ENCODE measurements at regions not wholly inside any gene's neighbourhood (a gene's known extent, or its start where the extent isn't known, plus 50 kb on each side); places are given as distances from the start of the nearest gene placed in this dataset.
A peak's percentile ranks its signal among the peaks of the same experiment; 100 is the strongest.
"Not testable (repeated sequence)": the region's sequence is repeated elsewhere in the genome, so short reads cannot be mapped to it uniquely, and the experiment has no call there.

GRCh38 chr6:3921663-3922062, 72.5 kb downstream of the FAM50B start:
- Histone ChIP-seq H3K4me3 (no peak overlapping the region), H3K27ac (no peak overlapping the region), H3K27me3 (no peaks in the 10 kb centered on the region), H3K36me3 (no peaks in the 10 kb centered on the region), H3K9me3 (no peaks in the 10 kb centered on the region), H3K4me1 (peaks cover 0 to 9% (median 4%) of the 10 kb centered on the region in 4 donors)
- WGBS, 2 donors = 96 to 98% methylated on average over 2 of the region's 2 CpGs
- TF ChIP-seq POLR2A (IDR thresholded peaks at IDR 0.05) = no peak
- no peak for TF ChIP-seq CTCF (IDR thresholded peaks at IDR 0.05)
- TF ChIP-seq POLR2AphosphoS5 (IDR thresholded peaks at IDR 0.05) = no peak
- TF ChIP-seq EP300 (IDR thresholded peaks at IDR 0.05) = no peak
- intact Hi-C loops (cut with DNase I) = no loop called here
- DNase-seq = no peak

DNA sequence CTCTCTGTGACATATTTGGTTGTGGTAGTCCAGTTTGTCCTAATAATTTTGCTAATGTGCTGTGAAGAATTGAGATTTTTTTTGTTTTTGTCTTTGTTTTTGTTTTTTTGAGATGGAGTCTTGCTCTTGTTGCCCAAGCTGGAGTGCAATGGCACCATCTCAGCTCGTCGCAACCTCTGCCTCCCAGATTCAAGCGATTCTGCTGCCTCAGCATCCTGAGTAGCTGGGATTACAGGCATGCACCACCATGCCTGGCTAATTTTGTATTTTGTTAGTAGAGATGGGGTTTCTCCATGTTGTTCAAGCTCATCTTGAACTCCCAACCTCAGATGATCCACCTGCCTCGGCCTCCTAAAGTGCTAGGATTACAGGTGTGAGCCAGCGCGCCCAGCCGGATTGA, 73.4 kb downstream of the FAM50B start:
- 97% methylated on average over 7 of the region's 7 CpGs for WGBS, 2 donors
- H3K9me3 ChIP-seq; H3K4me1 ChIP-seq; H3K27ac ChIP-seq; H3K36me3 ChIP-seq; intact Hi-C loops (cut with DNase I); H3K4me3 ChIP-seq; H3K27me3 ChIP-seq; DNase-seq: not testable (repeated sequence)

- WGBS, 2 donors = 73 to 74% methylated on average over 23 of the region's 23 CpGs
- intact Hi-C loops (cut with DNase I); H3K27me3 ChIP-seq; H3K36me3 ChIP-seq; H3K9me3 ChIP-seq; H3K4me3 ChIP-seq: not testable (repeated sequence)
- TF ChIP-seq POLR2AphosphoS5 (IDR thresholded peaks at IDR 0.05) = peak in 3 of 4 donors; percentile 16 to 63 (median 58)
- H3K27ac ChIP-seq = peak overlapping the region; percentile 43 to 71 (median 46)
- DNase-seq = peak; percentile 86
- H3K4me1 ChIP-seq = peaks cover 0 to 26% (median 15%) of the 10 kb centered on the region in 4 donors
Observed at GRCh38 chr6:3925223-3926149, 76.3 kb downstream of the FAM50B start.

GRCh38 chr6:3926150-3926482, 76.9 kb downstream of the FAM50B start:
- H3K4me3 ChIP-seq = no peak overlapping the region
- peaks cover 0 to 29% (median 15%) of the 10 kb centered on the region in 4 donors for H3K4me1 ChIP-seq
- intact Hi-C loops (cut with DNase I) = no loop called here
- H3K9me3 ChIP-seq = no peaks in the 10 kb centered on the region
- no peaks in the 10 kb centered on the region for H3K27me3 ChIP-seq
- no peak for TF ChIP-seq EP300 (IDR thresholded peaks at IDR 0.05)
- TF ChIP-seq CTCF (IDR thresholded peaks at IDR 0.05) = no peak
- no peak for TF ChIP-seq POLR2AphosphoS5 (IDR thresholded peaks at IDR 0.05)
- TF ChIP-seq POLR2A (IDR thresholded peaks at IDR 0.05) = no peak
- no peaks in the 10 kb centered on the region for H3K36me3 ChIP-seq
- WGBS, 2 donors = 57 to 76% methylated on average over 8 of the region's 8 CpGs
- peak; percentile 73 for DNase-seq
- H3K27ac ChIP-seq = peak overlapping the region; percentile 43 to 71 (median 46)

DNA sequence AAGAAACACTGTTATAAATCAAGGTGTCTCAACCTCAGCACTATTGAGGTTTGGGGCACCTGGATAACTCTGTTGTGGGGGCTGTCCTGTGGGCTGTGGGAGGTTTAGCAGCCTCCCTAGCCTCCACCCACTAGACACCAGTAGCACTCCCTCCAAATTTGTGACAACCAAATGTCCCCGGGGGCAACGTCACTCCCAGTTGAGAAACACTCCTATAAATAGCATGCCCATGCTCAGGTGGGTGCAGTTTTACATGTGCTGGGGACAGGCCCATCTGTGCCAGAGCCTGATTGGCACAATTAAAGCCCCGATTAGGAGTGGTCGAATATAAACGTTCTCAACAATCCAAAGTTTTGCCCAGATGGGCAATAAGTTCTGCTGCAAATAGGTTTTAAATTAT, 78.9 kb downstream of the FAM50B start:
- TF ChIP-seq POLR2A (IDR thresholded peaks at IDR 0.05) (no peak), EP300 (IDR thresholded peaks at IDR 0.05) (no peak), POLR2AphosphoS5 (IDR thresholded peaks at IDR 0.05) (no peak), CTCF (IDR thresholded peaks at IDR 0.05) (no peak)
- intact Hi-C loops (cut with DNase I) = no loop called here
- 53 to 62% methylated on average over 5 of the region's 5 CpGs for WGBS, 2 donors
- no peaks in the 10 kb centered on the region for H3K27me3 ChIP-seq
- no peaks in the 10 kb centered on the region for H3K36me3 ChIP-seq
- peaks cover 0 to 33% (median 17%) of the 10 kb centered on the region in 4 donors for H3K4me1 ChIP-seq
- no peak overlapping the region for H3K4me3 ChIP-seq
- H3K9me3 ChIP-seq = no peaks in the 10 kb centered on the region
- peak overlapping the region in 2 of 4 donors; percentile 63 to 75 for H3K27ac ChIP-seq
- DNase-seq = no peak
